SK-N-SH (cell line): ENCODE measurements at regions not wholly inside any gene's neighbourhood (a gene's known extent, or its start where the extent isn't known, plus 50 kb on each side); places are given as distances from the start of the nearest gene placed in this dataset.

Experiments used
- CTCF ChIA-PET: fragments of 300-600, 350-600 bp; formaldehyde crosslinking; extraction: SDS; loops from one replicate; lab custom pipeline; 2021; lab: Yijun Ruan, JAX
- POLR2A ChIA-PET: fragments of 350-600 bp; sonication (Branson Sonifier 250); formaldehyde crosslinking; extraction: SDS; loops from one replicate; lab custom pipeline; 2020; ENCODE audit warnings: antibody characterized with exemption, inconsistent platforms; lab: Yijun Ruan, JAX
- DNase-seq: peaks from one replicate; pipeline ENCODE4 v3.0.0; 2012
- H2AFZ ChIP-seq: fragments of 200-600 bp; sonication (generic); 2 replicates; pipeline ENCODE4 v1.8.1; 2016; ENCODE audit warnings: antibody characterized with exemption, mild to moderate bottlenecking, low read depth
- H3F3A ChIP-seq: fragments of 200-600 bp; sonication (generic); replicated peaks from 2 replicates; pipeline ENCODE3; 2016; ENCODE audit warnings: antibody characterized with exemption, mild to moderate bottlenecking; ENCODE audit not compliant: insufficient read depth
- H3K27ac ChIP-seq, 2 experiments: fragments of 200-500 bp in 1 of 2; fragments of 200-600 bp in 1 of 2; sonication (Bioruptor generic) in 1 of 2; sonication (generic), shearing (Covaris generic) in 1 of 2; 2 replicates each; pipeline versions ENCODE4 v1.5.1 to v1.6.1; 2014 to 2016; ENCODE audit warnings: low read depth in 2 of 2, inconsistent platforms in 1 of 2, low read length in 1 of 2, mild to moderate bottlenecking in 1 of 2, mixed read lengths in 1 of 2
- H3K27me3 ChIP-seq: fragments of 200-600 bp; sonication (generic), shearing (Covaris generic); 2 replicates; pipeline ENCODE4 v1.6.1; 2016; ENCODE audit warnings: mixed run types; ENCODE audit not compliant: insufficient read depth
- H3K36me3 ChIP-seq, 2 experiments: fragments of 200-500 bp in 1 of 2; fragments of 200-600 bp in 1 of 2; sonication (Bioruptor generic) in 1 of 2; sonication (generic) in 1 of 2; replicated peaks in 1 of 2; 2 replicates each; pipeline versions ENCODE3 to v1.5.1; 2014 to 2016; ENCODE audit warnings: low read length in 1 of 2, mild to moderate bottlenecking in 1 of 2; ENCODE audit not compliant: insufficient read depth in 2 of 2, control insufficient read depth in 1 of 2
- H3K4me1 ChIP-seq, 2 experiments: fragments of 200-500 bp in 1 of 2; fragments of 200-600 bp in 1 of 2; sonication (Bioruptor generic) in 1 of 2; sonication (generic), shearing (Covaris generic) in 1 of 2; 2 replicates each; pipeline versions ENCODE4 v1.5.1 to v1.6.1; 2014 to 2016; ENCODE audit warnings: low read depth in 1 of 2, low read length in 1 of 2, mixed run types in 1 of 2; ENCODE audit not compliant: insufficient read depth in 2 of 2, control insufficient read depth in 1 of 2
- H3K4me2 ChIP-seq: fragments of 200-600 bp; sonication (generic), shearing (Covaris generic); 2 replicates; pipeline ENCODE4 v1.6.1; 2017; ENCODE audit warnings: mixed run types
- H3K4me3 ChIP-seq, 2 experiments: fragments of 200-500 bp in 1 of 2; fragments of 200-600 bp in 1 of 2; sonication (Bioruptor generic) in 1 of 2; sonication (generic), shearing (Covaris generic) in 1 of 2; 2 replicates each; pipeline versions ENCODE4 v1.5.1 to v1.8.1; 2014 to 2016; ENCODE audit warnings: low read depth in 2 of 2, inconsistent platforms in 1 of 2, low read length in 1 of 2, mild to moderate bottlenecking in 1 of 2, mixed read lengths in 1 of 2, moderate library complexity in 1 of 2
- H3K79me2 ChIP-seq: fragments of 200-600 bp; sonication (generic); 2 replicates; pipeline ENCODE4 v1.8.1; 2017; ENCODE audit warnings: mild to moderate bottlenecking; ENCODE audit not compliant: insufficient read depth
- H3K9ac ChIP-seq: fragments of 200-600 bp; sonication (generic); 2 replicates; pipeline ENCODE4 v1.6.1; 2017; ENCODE audit warnings: mixed run types
- H3K9me2 ChIP-seq: fragments of 200-600 bp; sonication (generic); 2 replicates; pipeline ENCODE4 v1.6.1; 2017; ENCODE audit warnings: mixed run types
- H3K9me3 ChIP-seq: fragments of 200-600 bp; sonication (generic); 2 replicates; pipeline ENCODE4 v1.6.1; 2017; ENCODE audit warnings: mixed run types, mild to moderate bottlenecking, moderate library complexity
- H4K20me1 ChIP-seq: fragments of 200-600 bp; sonication (generic); 2 replicates; pipeline ENCODE4 v1.6.1; 2017; ENCODE audit warnings: mild to moderate bottlenecking, mixed run types; ENCODE audit not compliant: insufficient read depth
- CTCF ChIP-seq: fragments of 200-600 bp; sonication (generic); IDR thresholded peaks from 2 replicates; pipeline ENCODE4 v1.6.1; 2017; ENCODE audit warnings: antibody characterized with exemption, mild to moderate bottlenecking, moderate library complexity
- EP300 ChIP-seq, 2 experiments: IDR thresholded peaks; 2 replicates each; pipeline versions ENCODE4 v1.4.0 to v1.6.1; 2012; ENCODE audit warnings: borderline replicate concordance in 1 of 2, low read depth in 1 of 2, low read length in 1 of 2
- FOXM1 ChIP-seq: IDR thresholded peaks from 2 replicates; pipeline ENCODE4 v1.4.0; 2012; ENCODE audit warnings: low read depth, mild to moderate bottlenecking
- GABPA ChIP-seq: IDR thresholded peaks from 2 replicates; pipeline ENCODE4 v1.4.0; 2012; ENCODE audit warnings: low read depth, mild to moderate bottlenecking
- IRF3 ChIP-seq: fragments of 150-350 bp; IDR thresholded peaks from 2 replicates; pipeline ENCODE4 v1.6.1; 2016; ENCODE audit warnings: mild to moderate bottlenecking, low read depth, low read length
- MAX ChIP-seq: IDR thresholded peaks from 2 replicates; pipeline ENCODE4 v1.4.0; 2012; ENCODE audit warnings: low read depth
- MXI1 ChIP-seq: IDR thresholded peaks from 2 replicates; pipeline ENCODE4 v1.6.1; 2012; ENCODE audit warnings: mild to moderate bottlenecking, low read depth, low read length, improper control_type of control experiment
- NFIC ChIP-seq: IDR thresholded peaks from 2 replicates; pipeline ENCODE4 v1.4.0; 2012; ENCODE audit warnings: borderline replicate concordance
- NRF1 ChIP-seq: IDR thresholded peaks from 2 replicates; pipeline ENCODE4 v1.6.1; 2012; ENCODE audit warnings: low read depth, mild to moderate bottlenecking, low read length
- PBX3 ChIP-seq: IDR thresholded peaks from 2 replicates; pipeline ENCODE4; 2012
- POLR2AphosphoS5 ChIP-seq: IDR thresholded peaks from 2 replicates; pipeline ENCODE4 v1.6.1; 2012; ENCODE audit warnings: low read depth, low read length
- RAD21 ChIP-seq: IDR thresholded peaks from 2 replicates; pipeline ENCODE4 v1.6.1; 2012; ENCODE audit warnings: mild to moderate bottlenecking, low read length
- REST ChIP-seq: IDR thresholded peaks from 2 replicates; pipeline ENCODE4 v1.6.1; 2012; ENCODE audit warnings: mild to moderate bottlenecking, low read depth, low read length, moderate library complexity
- RFX5 ChIP-seq: IDR thresholded peaks from 2 replicates; pipeline ENCODE4 v1.6.1; 2012; ENCODE audit warnings: mild to moderate bottlenecking, improper control_type of control experiment, low read length
- SIN3A ChIP-seq: IDR thresholded peaks from 2 replicates; pipeline ENCODE4 v1.6.1; 2012; ENCODE audit warnings: low read depth, mild to moderate bottlenecking, low read length, moderate library complexity, borderline replicate concordance
- TAF1 ChIP-seq: IDR thresholded peaks from 2 replicates; pipeline ENCODE4 v1.6.1; 2012; ENCODE audit warnings: low read depth, mild to moderate bottlenecking, low read length, moderate library complexity, borderline replicate concordance
- ZBTB33 ChIP-seq: IDR thresholded peaks from 2 replicates; pipeline ENCODE4 v1.4.0; 2012; ENCODE audit warnings: low read depth, borderline replicate concordance

- TF ChIP-seq CTCF, result no peak
- TF ChIP-seq EP300 (IDR thresholded peaks at IDR 0.05; ENCODE audit: borderline replicate concordance in 1 of 2, low read depth in 1 of 2, low read length in 1 of 2), result no peak
- TF ChIP-seq, all 33 proteins: peak for 0
These were observed 357.8 kb upstream of the PRMT6 start (continued) for GRCh38 chr1:106698660-106699059.

- Histone ChIP-seq H3K36me3 (no peaks in the 10 kb centered on the region), H3K4me1 (no peaks in the 10 kb centered on the region; a peak in 1 of 4 replicates), H3K27me3 (no peaks in the 10 kb centered on the region), H3K9me2 (no peaks in the 10 kb centered on the region), H3K4me2 (no peak overlapping the region), H3K4me3 (no peak overlapping the region), H3K79me2 (no peaks in the 10 kb centered on the region), H3F3A (no peaks in the 10 kb centered on the region), H3K9ac (no peak overlapping the region), H2AFZ (no peak overlapping the region), H4K20me1 (no peaks in the 10 kb centered on the region), H3K27ac (no peak overlapping the region), H3K9me3 (no peaks in the 10 kb centered on the region)
- DNase-seq, result no peak
- ChIA-PET POLR2A (no interaction called here), CTCF (no interaction called here)
- TF ChIP-seq NRF1 (no peak), REST (no peak), RFX5 (no peak), ZBTB33 (no peak), IRF3 (no peak), CTCF (no peak), EP300 (IDR thresholded peaks at IDR 0.05; ENCODE audit: borderline replicate concordance in 1 of 2, low read depth in 1 of 2, low read length in 1 of 2) (no peak), GABPA (no peak), NFIC (no peak), FOXM1 (no peak), TAF1 (no peak), PBX3 (no peak), RAD21 (no peak), SIN3A (no peak), MAX (no peak), MXI1 (no peak), POLR2AphosphoS5 (no peak)
These were observed 357.0 kb upstream of the PRMT6 start for GRCh38 chr1:106699433-106699832.
